ENCODE measurements at regions not wholly inside any gene's neighbourhood (a gene's known extent, or its start where the extent isn't known, plus 50 kb on each side); places are given as distances from the start of the nearest gene placed in this dataset.
"Not testable (repeated sequence)": the region's sequence is repeated elsewhere in the genome, so short reads cannot be mapped to it uniquely, and the experiment has no call there.

DNA sequence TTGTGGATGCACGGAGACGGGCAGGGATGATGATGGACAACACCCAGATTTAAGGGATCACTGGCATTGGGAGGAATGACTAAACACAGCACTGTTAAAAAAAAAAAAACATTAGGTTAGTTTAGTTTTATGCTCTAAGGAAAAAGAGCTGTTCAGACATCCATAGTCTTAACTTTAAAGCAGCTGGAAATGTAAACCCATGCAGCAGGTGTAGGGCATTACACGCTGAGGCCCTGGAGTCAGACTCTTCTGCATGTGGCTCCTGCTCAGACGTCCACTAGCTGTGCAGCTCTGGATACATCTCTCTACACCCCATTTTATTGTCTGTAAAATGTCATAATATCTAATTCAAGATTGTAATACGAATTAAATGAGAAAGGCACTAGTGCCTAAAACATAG is 191.8 kb upstream of the RASGRP1 start:
- Histone ChIP-seq H3K36me3 (no peaks in the 10 kb centered on the region), H3K4me1 (ENCODE audit: control insufficient read depth in 1 of 2, low read depth in 2 of 2) (no peaks in the 10 kb centered on the region), H3K27ac (no peak overlapping the region), H3K27me3 (replicated peaks; ENCODE audit: insufficient read depth) (no peaks in the 10 kb centered on the region), H3K4me3 (no peak overlapping the region), H3K9me3 (no peaks in the 10 kb centered on the region)
- ATAC-seq (ENCODE audit: insufficient number of reproducible peaks, low FRiP score, low read depth) (no peak), DNase-seq (ENCODE audit: low spot score) (no peak)
- TF ChIP-seq, protein P1, sequence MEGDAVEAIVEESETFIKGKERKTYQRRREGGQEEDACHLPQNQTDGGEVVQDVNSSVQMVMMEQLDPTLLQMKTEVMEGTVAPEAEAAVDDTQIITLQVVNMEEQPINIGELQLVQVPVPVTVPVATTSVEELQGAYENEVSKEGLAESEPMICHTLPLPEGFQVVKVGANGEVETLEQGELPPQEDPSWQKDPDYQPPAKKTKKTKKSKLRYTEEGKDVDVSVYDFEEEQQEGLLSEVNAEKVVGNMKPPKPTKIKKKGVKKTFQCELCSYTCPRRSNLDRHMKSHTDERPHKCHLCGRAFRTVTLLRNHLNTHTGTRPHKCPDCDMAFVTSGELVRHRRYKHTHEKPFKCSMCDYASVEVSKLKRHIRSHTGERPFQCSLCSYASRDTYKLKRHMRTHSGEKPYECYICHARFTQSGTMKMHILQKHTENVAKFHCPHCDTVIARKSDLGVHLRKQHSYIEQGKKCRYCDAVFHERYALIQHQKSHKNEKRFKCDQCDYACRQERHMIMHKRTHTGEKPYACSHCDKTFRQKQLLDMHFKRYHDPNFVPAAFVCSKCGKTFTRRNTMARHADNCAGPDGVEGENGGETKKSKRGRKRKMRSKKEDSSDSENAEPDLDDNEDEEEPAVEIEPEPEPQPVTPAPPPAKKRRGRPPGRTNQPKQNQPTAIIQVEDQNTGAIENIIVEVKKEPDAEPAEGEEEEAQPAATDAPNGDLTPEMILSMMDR (IDR thresholded peaks at IDR 0.05) = no peak

DNA sequence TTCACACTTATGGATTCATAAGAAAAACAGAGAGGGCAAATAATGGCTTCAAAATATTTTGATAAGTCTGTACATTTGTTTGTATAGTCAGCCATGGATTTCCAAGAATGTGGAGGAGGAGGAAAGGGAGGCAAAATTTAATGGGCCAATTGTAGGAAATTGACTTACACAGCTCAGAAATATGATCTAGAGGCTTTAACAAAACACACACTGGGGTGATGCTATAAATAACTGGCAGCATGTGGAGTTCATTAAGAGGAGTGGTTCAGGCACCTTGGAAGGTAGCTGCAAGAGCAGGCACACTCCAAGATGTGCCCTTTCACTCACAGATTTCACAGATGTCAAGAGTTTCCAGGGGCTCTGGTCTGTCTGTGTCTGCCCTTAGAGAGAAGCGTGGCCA is 193.4 kb upstream of the RASGRP1 start:
- Histone ChIP-seq H3K9me3 (no peaks in the 10 kb centered on the region), H3K4me1 (ENCODE audit: control insufficient read depth in 1 of 2, low read depth in 2 of 2) (no peaks in the 10 kb centered on the region), H3K4me3 (no peak overlapping the region), H3K27me3 (replicated peaks; ENCODE audit: insufficient read depth) (no peaks in the 10 kb centered on the region), H3K27ac (no peak overlapping the region), H3K36me3 (no peaks in the 10 kb centered on the region)
- TF ChIP-seq, protein P1 (IDR thresholded peaks at IDR 0.05) = no peak
- ATAC-seq (ENCODE audit: insufficient number of reproducible peaks, low FRiP score, low read depth) (no peak), DNase-seq (ENCODE audit: low spot score) (no peak)

GRCh38 chr15:38761681-38762080 is 197.1 kb upstream of the RASGRP1 start:
- H3K4me3 ChIP-seq = no peak overlapping the region
- H3K4me1 ChIP-seq (ENCODE audit: control insufficient read depth in 1 of 2, low read depth in 2 of 2) = no peaks in the 10 kb centered on the region
- H3K36me3 ChIP-seq = no peaks in the 10 kb centered on the region
- H3K27me3 ChIP-seq (replicated peaks; ENCODE audit: insufficient read depth) = no peaks in the 10 kb centered on the region
- no peak overlapping the region for H3K27ac ChIP-seq
- DNase-seq (ENCODE audit: low spot score) (no peak), ATAC-seq (ENCODE audit: insufficient number of reproducible peaks, low FRiP score, low read depth) (no peak)
- TF ChIP-seq, protein P1 (IDR thresholded peaks at IDR 0.05) = no peak
- H3K9me3 ChIP-seq = no peaks in the 10 kb centered on the region

DNA sequence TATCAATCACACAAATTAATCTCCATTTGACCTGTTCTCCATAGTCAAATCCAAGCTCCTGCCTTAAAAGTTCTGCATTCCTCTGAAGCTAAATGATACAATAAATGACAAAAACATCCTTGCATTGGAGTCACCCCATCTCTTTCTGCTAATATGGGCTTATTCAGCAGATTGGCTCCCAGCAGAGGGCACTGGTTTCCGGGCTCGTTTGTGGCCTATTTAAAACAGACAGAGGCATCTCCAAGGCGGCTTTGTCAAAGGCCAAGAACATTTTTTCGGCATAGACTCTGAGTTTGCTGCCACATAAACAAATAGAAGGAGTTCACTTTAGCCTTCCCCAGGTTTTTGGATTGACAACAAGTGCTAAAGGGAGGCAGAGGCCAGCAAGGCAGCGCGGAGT is 204.4 kb upstream of the RASGRP1 start:
- Histone ChIP-seq H3K36me3 (no peaks in the 10 kb centered on the region), H3K4me1 (ENCODE audit: control insufficient read depth in 1 of 2, low read depth in 2 of 2) (no peaks in the 10 kb centered on the region), H3K27ac (no peak overlapping the region), H3K4me3 (no peak overlapping the region), H3K9me3 (no peaks in the 10 kb centered on the region), H3K27me3 (replicated peaks; ENCODE audit: insufficient read depth) (no peaks in the 10 kb centered on the region)
- DNase-seq (ENCODE audit: low spot score) = no peak
- TF ChIP-seq, protein P1 (IDR thresholded peaks at IDR 0.05) = no peak
- no peak for ATAC-seq (ENCODE audit: insufficient number of reproducible peaks, low FRiP score, low read depth)

- Histone ChIP-seq H3K4me3 (no peak overlapping the region), H3K27me3 (replicated peaks; ENCODE audit: insufficient read depth) (no peaks in the 10 kb centered on the region), H3K27ac (no peak overlapping the region), H3K36me3 (no peaks in the 10 kb centered on the region), H3K9me3 (no peaks in the 10 kb centered on the region), H3K4me1 (ENCODE audit: control insufficient read depth in 1 of 2, low read depth in 2 of 2) (no peaks in the 10 kb centered on the region)
- DNase-seq (ENCODE audit: low spot score) (no peak), ATAC-seq (ENCODE audit: insufficient number of reproducible peaks, low FRiP score, low read depth) (no peak)
- TF ChIP-seq, protein P1 (IDR thresholded peaks at IDR 0.05) = no peak
Observed at GRCh38 chr15:38769492-38769891, 204.9 kb upstream of the RASGRP1 start.

DNA sequence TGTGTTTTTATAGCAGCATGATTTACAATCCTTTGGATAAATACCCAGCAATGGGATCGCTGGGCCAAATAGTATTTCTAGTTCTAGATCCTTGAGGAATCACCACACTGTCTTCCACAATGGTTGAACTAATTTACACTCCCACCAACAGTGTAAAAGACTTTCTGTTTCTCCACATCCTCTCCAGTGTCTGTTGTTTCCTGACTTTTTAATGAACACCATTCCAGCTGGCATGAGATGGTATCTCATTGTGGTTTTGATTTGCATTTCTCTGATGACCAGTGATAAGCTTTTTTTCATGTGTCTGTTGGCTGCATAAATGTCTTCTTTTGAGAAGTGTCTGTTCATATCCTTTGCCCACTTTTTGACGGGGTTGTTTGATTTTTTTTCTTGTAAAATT is 209.5 kb upstream of the RASGRP1 start:
- DNase-seq (ENCODE audit: low spot score); H3K4me1 ChIP-seq (ENCODE audit: control insufficient read depth in 1 of 2, low read depth in 2 of 2); H3K27ac ChIP-seq: not testable (repeated sequence)

More for the DNA sequence above, 209.5 kb upstream of the RASGRP1 start:
- not testable (repeated sequence) for H3K9me3 ChIP-seq; H3K4me3 ChIP-seq; H3K27me3 ChIP-seq (replicated peaks; ENCODE audit: insufficient read depth); ATAC-seq (ENCODE audit: insufficient number of reproducible peaks, low FRiP score, low read depth); H3K36me3 ChIP-seq

Data from thoracic aorta (tissue), 2 donors.